ENCODE measurements at regions not wholly inside any gene's neighbourhood (a gene's known extent, or its start where the extent isn't known, plus 50 kb on each side); places are given as distances from the start of the nearest gene placed in this dataset.

DNA sequence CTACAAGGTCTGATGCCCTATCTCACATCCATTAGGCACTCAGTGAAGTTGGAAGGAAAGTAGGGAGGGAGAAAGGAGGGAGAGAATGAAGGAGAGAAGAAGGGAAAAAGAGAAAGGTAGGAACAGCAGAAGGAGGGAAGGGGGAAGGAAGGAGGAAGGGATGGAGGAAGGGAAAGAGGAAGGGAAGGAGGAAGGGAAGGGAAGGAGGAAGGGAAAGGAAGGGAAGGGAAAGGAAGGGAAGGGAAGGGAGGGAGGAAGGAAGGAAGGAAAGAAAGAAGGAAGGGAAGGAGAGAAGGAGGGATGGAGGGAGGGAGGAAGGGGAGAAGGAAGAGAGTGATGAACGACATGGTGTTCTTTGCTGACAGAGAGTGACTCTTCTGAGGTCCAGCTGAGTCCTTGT is 468.9 kb upstream of the MYT1L start:
- no peak overlapping the region for H3K18ac ChIP-seq (ENCODE audit: low read depth in 1 of 2, low read length in 2 of 2)
- H3K4me2 ChIP-seq (ENCODE audit: low read length, poor library complexity, severe bottlenecking), result no peak overlapping the region
- no peak overlapping the region for H3K4ac ChIP-seq (ENCODE audit: low read depth in 1 of 2, low read length in 2 of 2)
- H3K14ac ChIP-seq (ENCODE audit: low read length in 2 of 2), result no peak overlapping the region
- H3K23ac ChIP-seq (ENCODE audit: low read length in 2 of 2), result no peak overlapping the region
- H3K27me3 ChIP-seq (ENCODE audit: control insufficient read depth in 1 of 2, insufficient read depth in 1 of 2, low read length in 2 of 2), result no peaks in the 10 kb centered on the region
- no peak overlapping the region for H2AK5ac ChIP-seq (ENCODE audit: low read length, severe bottlenecking)
- H2AFZ ChIP-seq (ENCODE audit: low read depth, low read length), result no peak overlapping the region
- H2BK120ac ChIP-seq (ENCODE audit: low read depth, low read length), result no peak overlapping the region
- no peak overlapping the region for H2BK15ac ChIP-seq (ENCODE audit: low read depth, poor library complexity, severe bottlenecking)
- no peak for DNase-seq
- no peaks in the 10 kb centered on the region for H3K79me1 ChIP-seq (replicated peaks; ENCODE audit: low read length, poor library complexity, severe bottlenecking)
- no peak overlapping the region for H2BK5ac ChIP-seq (ENCODE audit: low read depth, low read length, poor library complexity, severe bottlenecking)
- H3K9ac ChIP-seq (ENCODE audit: low read length), result no peak overlapping the region
- no peak overlapping the region for H2BK12ac ChIP-seq (ENCODE audit: low read length in 2 of 2)
- no peak overlapping the region for H3K4me3 ChIP-seq (ENCODE audit: insufficient read depth in 1 of 2, low read depth in 1 of 2, low read length in 2 of 2)
- no peaks in the 10 kb centered on the region for H3K36me3 ChIP-seq (ENCODE audit: control insufficient read depth in 1 of 2, insufficient read depth in 2 of 2, low read depth in 1 of 2, low read length in 2 of 2)
- H4K8ac ChIP-seq (ENCODE audit: low read length), result no peak overlapping the region
- 33% methylated on average over 1 of the region's 1 CpG for WGBS
- H4K91ac ChIP-seq (ENCODE audit: low read length), result no peak overlapping the region
- peaks cover 4% of the 10 kb centered on the region for H3K9me3 ChIP-seq (ENCODE audit: control insufficient read depth, low read length)
- H3K4me1 ChIP-seq (ENCODE audit: control insufficient read depth, insufficient read depth, low read depth, low read length), result no peaks in the 10 kb centered on the region
- no peak overlapping the region for H3K27ac ChIP-seq (ENCODE audit: low read length, poor library complexity, severe bottlenecking)

GRCh38 chr2:2799151-2799697 is 468.1 kb upstream of the MYT1L start:
- Histone ChIP-seq H3K18ac (ENCODE audit: low read depth in 1 of 2, low read length in 2 of 2) (no peak overlapping the region), H3K79me1 (replicated peaks; ENCODE audit: low read length, poor library complexity, severe bottlenecking) (no peaks in the 10 kb centered on the region), H4K8ac (ENCODE audit: low read length) (no peak overlapping the region), H3K9me3 (ENCODE audit: control insufficient read depth, low read length) (peaks cover 4% of the 10 kb centered on the region), H2BK15ac (ENCODE audit: low read depth, poor library complexity, severe bottlenecking) (no peak overlapping the region), H3K4me2 (ENCODE audit: low read length, poor library complexity, severe bottlenecking) (no peak overlapping the region), H3K27me3 (ENCODE audit: control insufficient read depth in 1 of 2, insufficient read depth in 1 of 2, low read length in 2 of 2) (no peaks in the 10 kb centered on the region), H2BK120ac (ENCODE audit: low read depth, low read length) (no peak overlapping the region), H3K4me3 (ENCODE audit: insufficient read depth in 1 of 2, low read depth in 1 of 2, low read length in 2 of 2) (no peak overlapping the region), H3K27ac (ENCODE audit: low read length, poor library complexity, severe bottlenecking) (no peak overlapping the region), H3K14ac (ENCODE audit: low read length in 2 of 2) (no peak overlapping the region), H3K23ac (ENCODE audit: low read length in 2 of 2) (no peak overlapping the region), H3K9ac (ENCODE audit: low read length) (no peak overlapping the region), H4K91ac (ENCODE audit: low read length) (no peak overlapping the region), H3K4me1 (ENCODE audit: control insufficient read depth, insufficient read depth, low read depth, low read length) (no peaks in the 10 kb centered on the region), H2AFZ (ENCODE audit: low read depth, low read length) (no peak overlapping the region), H3K4ac (ENCODE audit: low read depth in 1 of 2, low read length in 2 of 2) (no peak overlapping the region), H2BK5ac (ENCODE audit: low read depth, low read length, poor library complexity, severe bottlenecking) (no peak overlapping the region), H3K36me3 (ENCODE audit: control insufficient read depth in 1 of 2, insufficient read depth in 2 of 2, low read depth in 1 of 2, low read length in 2 of 2) (no peaks in the 10 kb centered on the region), H2BK12ac (ENCODE audit: low read length in 2 of 2) (no peak overlapping the region), H2AK5ac (ENCODE audit: low read length, severe bottlenecking) (no peak overlapping the region)
- 76% methylated on average over 10 of the region's 10 CpGs for WGBS
- DNase-seq, result no peak

DNA sequence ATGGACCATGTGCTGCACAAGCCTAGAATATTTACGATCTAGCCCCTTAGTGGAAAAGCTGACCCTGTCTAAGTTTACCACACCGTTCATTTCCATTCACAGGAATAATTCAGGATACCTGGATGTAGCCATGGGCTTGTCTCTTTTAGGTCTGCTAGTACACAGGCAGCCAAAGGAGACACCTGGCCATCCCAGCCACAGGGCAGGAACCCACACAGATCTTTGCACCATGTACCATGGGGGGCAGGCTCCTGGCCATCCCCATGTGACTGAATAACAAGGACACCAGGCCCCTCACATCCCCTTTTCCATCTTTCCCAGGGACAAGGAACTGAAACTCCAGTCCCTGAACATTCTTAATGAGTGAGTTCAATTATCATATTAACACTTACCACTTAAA is 467.3 kb upstream of the MYT1L start:
- no peak overlapping the region for H2BK12ac ChIP-seq (ENCODE audit: low read length in 2 of 2)
- no peak overlapping the region for H4K8ac ChIP-seq (ENCODE audit: low read length)
- H3K4me3 ChIP-seq (ENCODE audit: insufficient read depth in 1 of 2, low read depth in 1 of 2, low read length in 2 of 2), result no peak overlapping the region
- H4K91ac ChIP-seq (ENCODE audit: low read length), result no peak overlapping the region
- H2BK5ac ChIP-seq (ENCODE audit: low read depth, low read length, poor library complexity, severe bottlenecking), result no peak overlapping the region
- WGBS, result 80% methylated on average over 2 of the region's 2 CpGs
- no peaks in the 10 kb centered on the region for H3K79me1 ChIP-seq (replicated peaks; ENCODE audit: low read length, poor library complexity, severe bottlenecking)
- H3K14ac ChIP-seq (ENCODE audit: low read length in 2 of 2), result no peak overlapping the region
- no peak overlapping the region for H2AK5ac ChIP-seq (ENCODE audit: low read length, severe bottlenecking)
- no peak overlapping the region for H3K9ac ChIP-seq (ENCODE audit: low read length)
- no peak overlapping the region for H2AFZ ChIP-seq (ENCODE audit: low read depth, low read length)
- H3K27me3 ChIP-seq (ENCODE audit: control insufficient read depth in 1 of 2, insufficient read depth in 1 of 2, low read length in 2 of 2), result no peaks in the 10 kb centered on the region
- peaks cover 4% of the 10 kb centered on the region for H3K9me3 ChIP-seq (ENCODE audit: control insufficient read depth, low read length)
- no peak for DNase-seq
- no peak overlapping the region for H2BK15ac ChIP-seq (ENCODE audit: low read depth, poor library complexity, severe bottlenecking)
- H2BK120ac ChIP-seq (ENCODE audit: low read depth, low read length), result no peak overlapping the region
- no peak overlapping the region for H3K23ac ChIP-seq (ENCODE audit: low read length in 2 of 2)
- no peak overlapping the region for H3K4ac ChIP-seq (ENCODE audit: low read depth in 1 of 2, low read length in 2 of 2)
- no peaks in the 10 kb centered on the region for H3K4me1 ChIP-seq (ENCODE audit: control insufficient read depth, insufficient read depth, low read depth, low read length)
- no peak overlapping the region for H3K18ac ChIP-seq (ENCODE audit: low read depth in 1 of 2, low read length in 2 of 2)
- H3K4me2 ChIP-seq (ENCODE audit: low read length, poor library complexity, severe bottlenecking), result no peak overlapping the region
- H3K36me3 ChIP-seq (ENCODE audit: control insufficient read depth in 1 of 2, insufficient read depth in 2 of 2, low read depth in 1 of 2, low read length in 2 of 2), result no peaks in the 10 kb centered on the region
- H3K27ac ChIP-seq (ENCODE audit: low read length, poor library complexity, severe bottlenecking), result no peak overlapping the region

- 85% methylated on average over 4 of the region's 5 CpGs for WGBS
- Histone ChIP-seq H4K8ac (ENCODE audit: low read length) (no peak overlapping the region), H3K9ac (ENCODE audit: low read length) (no peak overlapping the region), H2BK120ac (ENCODE audit: low read depth, low read length) (no peak overlapping the region), H3K18ac (ENCODE audit: low read depth in 1 of 2, low read length in 2 of 2) (no peak overlapping the region), H3K4me3 (ENCODE audit: insufficient read depth in 1 of 2, low read depth in 1 of 2, low read length in 2 of 2) (no peak overlapping the region), H3K9me3 (ENCODE audit: control insufficient read depth, low read length) (peaks cover under 1% of the 10 kb centered on the region), H3K36me3 (ENCODE audit: control insufficient read depth in 1 of 2, insufficient read depth in 2 of 2, low read depth in 1 of 2, low read length in 2 of 2) (no peaks in the 10 kb centered on the region), H3K79me1 (replicated peaks; ENCODE audit: low read length, poor library complexity, severe bottlenecking) (no peaks in the 10 kb centered on the region), H3K23ac (ENCODE audit: low read length in 2 of 2) (no peak overlapping the region), H3K4me1 (ENCODE audit: control insufficient read depth, insufficient read depth, low read depth, low read length) (no peaks in the 10 kb centered on the region), H3K4ac (ENCODE audit: low read depth in 1 of 2, low read length in 2 of 2) (no peak overlapping the region), H3K4me2 (ENCODE audit: low read length, poor library complexity, severe bottlenecking) (no peak overlapping the region), H2AK5ac (ENCODE audit: low read length, severe bottlenecking) (no peak overlapping the region), H2BK5ac (ENCODE audit: low read depth, low read length, poor library complexity, severe bottlenecking) (no peak overlapping the region), H3K27ac (ENCODE audit: low read length, poor library complexity, severe bottlenecking) (no peak overlapping the region), H4K91ac (ENCODE audit: low read length) (no peak overlapping the region), H3K14ac (ENCODE audit: low read length in 2 of 2) (no peak overlapping the region), H2AFZ (ENCODE audit: low read depth, low read length) (no peak overlapping the region), H3K27me3 (ENCODE audit: control insufficient read depth in 1 of 2, insufficient read depth in 1 of 2, low read length in 2 of 2) (no peaks in the 10 kb centered on the region), H2BK15ac (ENCODE audit: low read depth, poor library complexity, severe bottlenecking) (no peak overlapping the region), H2BK12ac (ENCODE audit: low read length in 2 of 2) (no peak overlapping the region)
- DNase-seq, result no peak
Observed at GRCh38 chr2:2797797-2798196, 466.7 kb upstream of the MYT1L start.

All from mesenchymal stem cell (in vitro differentiated cells and primary cell).